Pancreas (tissue), 10 donors: ENCODE measurements at regions not wholly inside any gene's neighbourhood (a gene's known extent, or its start where the extent isn't known, plus 50 kb on each side); places are given as distances from the start of the nearest gene placed in this dataset.

ENCODE experiments used
- ATAC-seq, 4 donors: fragments of 200-7000 bp; cut with Tn5 transposase; one replicate each; pipeline versions ENCODE4 v1.8.0 to v1.9.1; 2020; ENCODE audit warnings: mild to moderate bottlenecking in 4 of 4, moderate library complexity in 4 of 4
- DNase-seq, 6 donors: peaks; one replicate each; pipeline ENCODE4 v3.0.0-alpha.2; 2020
- FAIRE-seq: peaks from 2 replicates; lab custom pipeline; 2012; peaks lifted over from hg19 to GRCh38; lab: Jason Lieb, UNC
- H3K27ac ChIP-seq, 4 donors: fragments of 200-600 bp; sonication (generic); 1 replicate in 3 of 4; 2 replicates in 1 of 4; pipeline versions ENCODE4 v1.5.0 to v1.8.0; 2020
- H3K27me3 ChIP-seq, 4 donors: fragments of 200-600 bp; one replicate each; pipeline ENCODE4 v1.8.0; 2021
- H3K36me3 ChIP-seq, 3 donors: fragments of 200-600 bp; sonication (generic) in 1 of 3; one replicate each; pipeline versions ENCODE4 v1.5.0 to v1.8.0; 2020 to 2021
- H3K4me1 ChIP-seq, 3 donors: fragments of 200-600 bp; one replicate each; pipeline ENCODE4 v1.8.0; 2021
- H3K4me3 ChIP-seq, 4 donors: fragments of 200-600 bp; sonication (generic) in 2 of 4; one replicate each; pipeline versions ENCODE4 v1.5.0 to v1.8.0; 2020 to 2021
- H3K9me3 ChIP-seq, 4 donors: fragments of 200-600 bp; one replicate each; pipeline ENCODE4 v1.8.0; 2021
- WGBS, 2 donors: extraction: QIAGEN DNeasy Blood & Tissue Kit; methylation state at CpG; one replicate each; pipeline ENCODE4 v1.1.7; 2013; 5-methylcytosine and 5-hydroxymethylcytosine counted together
- intact Hi-C, 3 donors: fragments of 100-400 bp; cut with DNase I; formaldehyde crosslinking; loops; one replicate each; pipeline versions ENCODE4 v1.11.1 to v1.14.2; 2022
- TF ChIP-seq, protein P1 (sequence below), 4 donors: fragments of 200-600 bp; sonication (generic) in 3 of 4; IDR thresholded peaks; one replicate each; pipeline versions ENCODE4 v1.5.0 to v1.8.0; 2021; ENCODE audit warnings: antibody characterized with exemption in 4 of 4
- donor health status: healthy with polysubstance abuse.
- donor health status: DM: no; HTN: no; CAD: no; lungs with moderate emphysema.
- donor health status: DM: no; HTN: no; CAD: no.
- donor health status: control.
- donor health status: control.
- donor health status: Bipolar disorder and iron deficiency.
- donor health status: DM: yes; HTN: yes; CAD: no.
- donor health status: DM: no; HTN: no; CAD: no.
- donor health status: DM: no; HTN: no; CAD: no.
- donor health status: DM: yes; HTN: yes; CAD: no.

DNA sequence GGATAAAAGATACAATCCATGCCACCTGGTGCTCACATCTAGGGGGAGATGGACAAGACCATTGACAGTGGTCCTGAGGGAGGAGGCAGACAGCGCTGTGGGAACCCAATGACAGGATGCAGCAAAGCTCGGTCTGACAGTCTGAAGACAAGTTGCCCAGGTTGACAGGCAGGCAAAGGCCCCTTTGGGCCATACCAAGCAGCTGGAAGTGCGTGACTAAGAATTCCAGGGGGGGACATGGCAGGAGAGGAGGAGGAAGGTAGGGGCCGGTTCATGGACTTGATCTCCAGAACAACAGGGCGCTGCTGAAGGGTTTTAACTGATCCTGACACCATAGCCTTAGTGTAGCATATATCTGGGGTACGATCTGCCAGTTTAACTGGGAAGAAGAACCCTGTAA lies 83.4 kb downstream of the RPLP1 start:
- TF ChIP-seq, protein P1, sequence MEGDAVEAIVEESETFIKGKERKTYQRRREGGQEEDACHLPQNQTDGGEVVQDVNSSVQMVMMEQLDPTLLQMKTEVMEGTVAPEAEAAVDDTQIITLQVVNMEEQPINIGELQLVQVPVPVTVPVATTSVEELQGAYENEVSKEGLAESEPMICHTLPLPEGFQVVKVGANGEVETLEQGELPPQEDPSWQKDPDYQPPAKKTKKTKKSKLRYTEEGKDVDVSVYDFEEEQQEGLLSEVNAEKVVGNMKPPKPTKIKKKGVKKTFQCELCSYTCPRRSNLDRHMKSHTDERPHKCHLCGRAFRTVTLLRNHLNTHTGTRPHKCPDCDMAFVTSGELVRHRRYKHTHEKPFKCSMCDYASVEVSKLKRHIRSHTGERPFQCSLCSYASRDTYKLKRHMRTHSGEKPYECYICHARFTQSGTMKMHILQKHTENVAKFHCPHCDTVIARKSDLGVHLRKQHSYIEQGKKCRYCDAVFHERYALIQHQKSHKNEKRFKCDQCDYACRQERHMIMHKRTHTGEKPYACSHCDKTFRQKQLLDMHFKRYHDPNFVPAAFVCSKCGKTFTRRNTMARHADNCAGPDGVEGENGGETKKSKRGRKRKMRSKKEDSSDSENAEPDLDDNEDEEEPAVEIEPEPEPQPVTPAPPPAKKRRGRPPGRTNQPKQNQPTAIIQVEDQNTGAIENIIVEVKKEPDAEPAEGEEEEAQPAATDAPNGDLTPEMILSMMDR (IDR thresholded peaks at IDR 0.05) = no peak
- ATAC-seq (no peak), FAIRE-seq (no peak), DNase-seq (no peak)
- H3K36me3 ChIP-seq = no peaks in the 10 kb centered on the region
- H3K4me3 ChIP-seq = no peak overlapping the region
- no peaks in the 10 kb centered on the region for H3K27me3 ChIP-seq
- no peaks in the 10 kb centered on the region for H3K4me1 ChIP-seq
- 88 to 95% methylated on average over 6 of the region's 6 CpGs for WGBS, 2 donors
- intact Hi-C loops = no loop called here
- no peaks in the 10 kb centered on the region for H3K9me3 ChIP-seq
- H3K27ac ChIP-seq = no peak overlapping the region

DNA sequence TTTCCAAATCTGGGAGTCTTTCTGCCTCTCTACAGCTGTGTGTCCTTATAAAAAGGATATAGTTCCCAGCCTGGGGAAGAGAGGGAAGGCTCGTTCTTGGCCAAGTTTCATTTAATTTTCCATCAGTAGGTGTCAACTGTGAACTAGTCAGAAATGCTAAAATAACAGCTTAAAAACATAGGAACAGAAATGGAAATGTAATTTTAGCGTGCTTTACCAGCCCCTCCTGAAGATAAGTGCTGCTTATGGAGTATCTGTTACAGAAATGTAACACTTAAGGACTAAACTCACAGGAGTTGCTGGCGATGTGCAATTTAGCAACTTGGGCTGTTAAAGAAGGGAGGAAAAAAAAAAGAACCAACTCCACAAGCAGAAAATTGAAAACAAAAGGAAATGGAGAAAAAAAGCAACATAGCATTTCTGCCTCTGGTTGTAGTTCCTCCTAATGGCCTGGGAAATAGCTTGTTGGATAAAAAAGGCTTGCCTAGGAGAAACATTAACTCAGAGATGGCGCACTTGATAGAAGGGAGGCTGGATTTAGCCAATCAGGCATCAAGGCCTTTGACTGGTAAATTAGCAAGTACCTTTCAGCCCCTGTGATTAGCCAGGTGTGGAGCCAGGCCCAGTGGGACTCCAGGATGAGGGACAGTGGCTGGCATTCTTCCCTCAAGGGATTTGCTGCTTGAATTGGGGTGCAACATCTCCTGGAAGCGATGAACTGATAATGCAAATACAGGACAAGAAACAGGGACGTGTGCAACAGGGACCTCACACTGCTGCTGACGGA lies 84.3 kb downstream of the RPLP1 start:
- H3K27me3 ChIP-seq = no peaks in the 10 kb centered on the region
- H3K4me3 ChIP-seq = no peak overlapping the region
- no peak overlapping the region for H3K27ac ChIP-seq
- WGBS, 2 donors = 79 to 81% methylated on average over 7 of the region's 7 CpGs
- intact Hi-C loops = no loop called here
- DNase-seq = no peak
- TF ChIP-seq, protein P1 (IDR thresholded peaks at IDR 0.05) = no peak
- no peaks in the 10 kb centered on the region for H3K4me1 ChIP-seq
- ATAC-seq = peak in 3 of 4 donors; percentile 25 to 68 (median 33)
- no peaks in the 10 kb centered on the region for H3K9me3 ChIP-seq
- FAIRE-seq = no peak
- no peaks in the 10 kb centered on the region for H3K36me3 ChIP-seq

DNA sequence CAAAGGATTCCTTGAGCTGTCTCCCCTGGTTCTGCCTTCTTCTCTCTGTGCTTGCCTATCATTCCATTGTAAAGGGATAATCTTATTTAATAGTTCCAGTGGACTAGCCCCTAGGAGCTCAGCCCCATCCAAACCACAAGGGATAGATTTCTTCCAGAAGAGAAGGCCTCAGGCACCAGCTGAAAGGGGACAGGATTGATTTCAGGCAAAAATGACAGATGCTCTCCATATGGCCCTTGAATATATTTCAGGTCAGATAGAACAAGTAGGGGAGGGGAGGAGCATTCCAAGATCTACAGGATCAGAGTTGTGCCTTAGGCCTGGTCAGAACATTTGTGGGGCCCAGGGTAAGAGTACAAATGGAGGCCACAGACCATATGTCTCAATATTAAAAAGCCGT lies 85.3 kb downstream of the RPLP1 start:
- WGBS, 2 donors = 88 to 100% methylated on average over 1 of the region's 1 CpG
- intact Hi-C loops = no loop called here
- Histone ChIP-seq H3K27me3 (no peaks in the 10 kb centered on the region), H3K4me3 (no peak overlapping the region), H3K4me1 (no peaks in the 10 kb centered on the region), H3K27ac (no peak overlapping the region), H3K9me3 (no peaks in the 10 kb centered on the region), H3K36me3 (no peaks in the 10 kb centered on the region)
- TF ChIP-seq, protein P1 (IDR thresholded peaks at IDR 0.05) = no peak
- FAIRE-seq = no peak
- ATAC-seq = no peak
- DNase-seq = no peak

DNA sequence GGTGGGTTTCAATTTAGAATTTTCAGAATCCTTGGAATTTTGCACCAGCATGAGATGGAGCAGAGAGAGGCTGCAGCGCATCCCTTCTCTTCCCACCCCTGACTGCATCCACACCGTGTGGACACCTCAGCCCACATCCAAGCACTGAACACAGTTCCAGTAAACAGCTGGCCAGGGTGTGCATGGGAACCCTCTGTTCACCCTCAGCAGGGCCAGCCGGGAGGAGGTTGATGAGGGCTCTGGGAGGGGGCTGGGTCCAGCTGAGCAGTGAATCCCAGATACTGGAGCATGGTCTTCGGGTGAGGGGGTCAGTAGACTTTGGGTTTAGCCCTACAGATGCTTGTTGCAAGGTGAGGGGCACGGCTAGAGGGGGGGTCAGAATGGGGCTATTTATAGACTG lies 85.8 kb downstream of the RPLP1 start:
- DNase-seq (no peak), FAIRE-seq (no peak), ATAC-seq (no peak)
- H3K4me3 ChIP-seq = no peak overlapping the region
- H3K27me3 ChIP-seq = no peaks in the 10 kb centered on the region
- TF ChIP-seq, protein P1 (IDR thresholded peaks at IDR 0.05) = no peak
- no peaks in the 10 kb centered on the region for H3K4me1 ChIP-seq
- 72 to 88% methylated on average over 5 of the region's 5 CpGs for WGBS, 2 donors
- intact Hi-C loops = no loop called here
- H3K27ac ChIP-seq = no peak overlapping the region
- H3K9me3 ChIP-seq = no peaks in the 10 kb centered on the region
- no peaks in the 10 kb centered on the region for H3K36me3 ChIP-seq

DNA sequence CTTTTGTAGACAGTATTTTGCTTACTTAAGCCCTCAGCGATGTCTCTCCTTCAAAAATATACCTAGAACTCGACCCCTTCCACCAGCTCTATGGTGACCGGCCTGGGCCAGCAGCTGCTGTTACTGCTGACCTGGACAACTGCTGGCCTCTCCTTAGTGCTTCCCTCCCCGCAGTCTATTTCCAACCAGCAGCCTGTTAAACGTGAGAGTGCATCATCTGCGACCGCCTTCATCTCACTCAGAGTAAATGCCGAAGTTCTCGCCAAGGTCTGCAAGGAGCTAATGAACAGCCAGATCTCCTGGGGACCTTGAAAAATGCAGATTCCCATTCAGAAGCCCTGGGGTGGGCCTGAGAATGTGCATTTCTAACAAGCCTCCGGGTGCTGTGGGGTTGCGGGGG lies 86.7 kb downstream of the RPLP1 start:
- intact Hi-C loops = no loop called here
- TF ChIP-seq, protein P1 (IDR thresholded peaks at IDR 0.05) = no peak
- Histone ChIP-seq H3K27ac (no peak overlapping the region), H3K27me3 (no peaks in the 10 kb centered on the region), H3K36me3 (no peaks in the 10 kb centered on the region), H3K4me1 (no peaks in the 10 kb centered on the region), H3K4me3 (no peak overlapping the region), H3K9me3 (no peaks in the 10 kb centered on the region)
- WGBS, 2 donors = 78 to 83% methylated on average over 11 of the region's 11 CpGs
- no peak for FAIRE-seq
- DNase-seq = no peak
- ATAC-seq = no peak
